DND-41 (cell line): ENCODE measurements at regions not wholly inside any gene's neighbourhood (a gene's known extent, or its start where the extent isn't known, plus 50 kb on each side); places are given as distances from the start of the nearest gene placed in this dataset.

Source experiments
- ATAC-seq: fragments of 200-7000 bp; cut with Tn5 transposase; 3 replicates; pipeline ENCODE4 v1.9.1; 2021; ENCODE audit warnings: low read depth; ENCODE audit not compliant: insufficient read depth
- DNase-seq: peaks from one replicate; pipeline ENCODE4 v3.0.0-alpha.2; 2020
- H2AFZ ChIP-seq: 2 replicates; pipeline ENCODE4 v1.6.0; 2012; ENCODE audit warnings: low read depth, low read length
- H3K27ac ChIP-seq: 2 replicates; pipeline ENCODE4 v1.5.1; 2012; ENCODE audit warnings: low read length, inconsistent platforms
- H3K27me3 ChIP-seq: fragments of 200-600 bp; sonication (generic); 2 replicates; pipeline ENCODE4 v1.6.0; 2012; ENCODE audit warnings: low read length, mild to moderate bottlenecking, inconsistent platforms; ENCODE audit not compliant: insufficient read depth, poor library complexity
- H3K36me3 ChIP-seq: 2 replicates; pipeline ENCODE4 v1.5.1; 2012; ENCODE audit warnings: low read length, inconsistent platforms; ENCODE audit not compliant: insufficient read depth
- H3K4me1 ChIP-seq: 2 replicates; pipeline ENCODE4 v1.5.1; 2012; ENCODE audit warnings: mild to moderate bottlenecking, low read length; ENCODE audit not compliant: insufficient read depth
- H3K4me2 ChIP-seq: 2 replicates; pipeline ENCODE4 v1.6.0; 2012; ENCODE audit warnings: mild to moderate bottlenecking, moderate library complexity, low read length, inconsistent platforms; ENCODE audit not compliant: insufficient read depth
- H3K4me3 ChIP-seq, 2 experiments: fragments of 200-600 bp in 1 of 2; shearing (Covaris generic) in 1 of 2; 2 replicates each; pipeline ENCODE4 v1.5.1; 2012 to 2016; ENCODE audit warnings: inconsistent platforms in 2 of 2, low read length in 2 of 2, mild to moderate bottlenecking in 2 of 2, low read depth in 1 of 2, moderate library complexity in 1 of 2
- H3K79me2 ChIP-seq: 2 replicates; pipeline ENCODE4 v1.6.0; 2012; ENCODE audit warnings: low read length, inconsistent platforms; ENCODE audit not compliant: insufficient read depth
- H3K9ac ChIP-seq: 2 replicates; pipeline ENCODE4 v1.6.0; 2012; ENCODE audit warnings: low read depth, mild to moderate bottlenecking, inconsistent platforms, low read length, moderate library complexity
- H3K9me3 ChIP-seq: 2 replicates; pipeline ENCODE4 v1.5.1; 2012; ENCODE audit warnings: low read length, moderate library complexity, mild to moderate bottlenecking, inconsistent platforms; ENCODE audit not compliant: insufficient read depth, severe bottlenecking
- H4K20me1 ChIP-seq: 2 replicates; pipeline ENCODE4 v1.6.0; 2012; ENCODE audit warnings: low read length; ENCODE audit not compliant: insufficient read depth
- EZH2 ChIP-seq: IDR thresholded peaks from 3 replicates; pipeline ENCODE4 v1.6.1; 2012; ENCODE audit warnings: borderline replicate concordance, low read depth, mild to moderate bottlenecking, moderate library complexity, low read length, inconsistent platforms; ENCODE audit not compliant: severe bottlenecking
- TF ChIP-seq, protein P1 (sequence below): IDR thresholded peaks from 2 replicates; pipeline ENCODE4 v1.5.1; 2012; ENCODE audit warnings: borderline replicate concordance, low read length, moderate library complexity, mild to moderate bottlenecking; ENCODE audit not compliant: poor library complexity, severe bottlenecking; ENCODE audit errors: extremely low read depth

DNA sequence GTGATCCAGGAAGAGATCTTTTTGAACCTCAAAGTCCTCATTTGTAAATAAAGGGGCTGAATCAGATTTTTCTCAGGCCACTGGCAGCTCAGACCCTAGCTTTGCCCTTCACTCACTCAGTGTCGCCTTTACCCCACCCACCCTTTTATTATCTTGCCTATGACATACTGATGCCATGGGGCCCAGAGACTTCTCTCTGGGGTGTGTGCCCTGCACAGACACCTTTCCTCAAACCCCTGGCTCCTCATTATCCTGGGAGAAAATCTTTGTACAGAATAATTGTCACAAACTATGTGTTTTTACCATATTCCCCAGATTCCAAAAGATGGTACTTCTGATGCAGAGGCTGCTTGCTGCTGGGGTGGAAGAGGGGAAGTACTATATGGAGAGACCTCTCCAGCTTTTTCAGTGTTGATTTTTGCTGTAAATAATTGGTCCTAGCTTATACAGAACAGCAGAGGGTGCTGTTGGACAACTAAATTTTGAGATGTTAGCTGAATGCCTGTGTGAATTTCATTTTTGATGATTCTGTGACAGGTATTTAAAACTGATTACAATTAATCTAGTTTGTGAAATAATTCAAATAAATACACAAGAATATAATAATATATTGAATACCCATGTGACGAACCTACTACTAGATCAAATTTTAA, 53.9 kb upstream of the DCD start:
- no peak for TF ChIP-seq EZH2
- TF ChIP-seq, protein P1, sequence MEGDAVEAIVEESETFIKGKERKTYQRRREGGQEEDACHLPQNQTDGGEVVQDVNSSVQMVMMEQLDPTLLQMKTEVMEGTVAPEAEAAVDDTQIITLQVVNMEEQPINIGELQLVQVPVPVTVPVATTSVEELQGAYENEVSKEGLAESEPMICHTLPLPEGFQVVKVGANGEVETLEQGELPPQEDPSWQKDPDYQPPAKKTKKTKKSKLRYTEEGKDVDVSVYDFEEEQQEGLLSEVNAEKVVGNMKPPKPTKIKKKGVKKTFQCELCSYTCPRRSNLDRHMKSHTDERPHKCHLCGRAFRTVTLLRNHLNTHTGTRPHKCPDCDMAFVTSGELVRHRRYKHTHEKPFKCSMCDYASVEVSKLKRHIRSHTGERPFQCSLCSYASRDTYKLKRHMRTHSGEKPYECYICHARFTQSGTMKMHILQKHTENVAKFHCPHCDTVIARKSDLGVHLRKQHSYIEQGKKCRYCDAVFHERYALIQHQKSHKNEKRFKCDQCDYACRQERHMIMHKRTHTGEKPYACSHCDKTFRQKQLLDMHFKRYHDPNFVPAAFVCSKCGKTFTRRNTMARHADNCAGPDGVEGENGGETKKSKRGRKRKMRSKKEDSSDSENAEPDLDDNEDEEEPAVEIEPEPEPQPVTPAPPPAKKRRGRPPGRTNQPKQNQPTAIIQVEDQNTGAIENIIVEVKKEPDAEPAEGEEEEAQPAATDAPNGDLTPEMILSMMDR: peak; percentile 77
- Histone ChIP-seq H3K4me1 (no peaks in the 10 kb centered on the region), H2AFZ (no peak overlapping the region), H3K79me2 (no peaks in the 10 kb centered on the region), H4K20me1 (no peaks in the 10 kb centered on the region), H3K9me3 (no peaks in the 10 kb centered on the region), H3K9ac (no peak overlapping the region), H3K4me3 (no peak overlapping the region), H3K4me2 (no peak overlapping the region), H3K27ac (no peak overlapping the region), H3K36me3 (no peaks in the 10 kb centered on the region), H3K27me3 (peaks cover 19% of the 10 kb centered on the region)
- no peak for DNase-seq
- peak; percentile 71 for ATAC-seq

- Histone ChIP-seq H3K27me3 (peaks cover 14% of the 10 kb centered on the region), H3K27ac (no peak overlapping the region), H3K9ac (no peak overlapping the region), H3K36me3 (no peaks in the 10 kb centered on the region), H2AFZ (no peak overlapping the region), H3K4me3 (no peak overlapping the region), H4K20me1 (no peaks in the 10 kb centered on the region), H3K4me2 (no peak overlapping the region), H3K4me1 (no peaks in the 10 kb centered on the region), H3K9me3 (no peaks in the 10 kb centered on the region), H3K79me2 (no peaks in the 10 kb centered on the region)
- TF ChIP-seq EZH2: no peak
- TF ChIP-seq, protein P1: no peak
- ATAC-seq (no peak), DNase-seq (no peak)
Measured at GRCh38 chr12:54700849-54701248, 52.7 kb upstream of the DCD start.

DNA sequence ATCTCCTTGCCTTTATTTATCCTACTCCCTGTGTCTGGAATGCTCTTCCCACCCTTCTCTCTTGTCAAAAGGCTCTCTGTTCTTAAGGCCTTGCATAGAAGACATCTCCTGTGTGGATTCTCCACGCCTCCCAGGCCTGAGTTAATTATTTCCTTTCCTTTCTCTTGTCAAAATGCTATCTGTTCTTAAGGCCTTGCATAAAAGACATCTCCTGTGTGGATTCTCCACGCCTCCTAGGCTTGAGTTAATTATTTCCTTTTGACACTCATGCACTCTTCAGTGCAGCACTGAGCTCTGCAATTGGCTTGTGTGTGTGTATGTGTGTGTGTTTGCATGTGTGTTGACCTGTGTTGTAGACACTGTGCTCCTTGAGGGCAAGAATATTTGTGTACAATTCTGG, 52.1 kb upstream of the DCD start:
- no peaks in the 10 kb centered on the region for H4K20me1 ChIP-seq
- peaks cover 14% of the 10 kb centered on the region for H3K27me3 ChIP-seq
- no peak overlapping the region for H3K4me3 ChIP-seq
- H3K36me3 ChIP-seq: no peaks in the 10 kb centered on the region
- H3K4me1 ChIP-seq: no peaks in the 10 kb centered on the region
- H3K4me2 ChIP-seq: no peak overlapping the region
- TF ChIP-seq EZH2: no peak
- TF ChIP-seq, protein P1: no peak
- no peaks in the 10 kb centered on the region for H3K9me3 ChIP-seq
- no peak overlapping the region for H3K27ac ChIP-seq
- no peak overlapping the region for H3K9ac ChIP-seq
- ATAC-seq (no peak), DNase-seq (no peak)
- no peaks in the 10 kb centered on the region for H3K79me2 ChIP-seq
- H2AFZ ChIP-seq: no peak overlapping the region
